VCaP (cell line): ENCODE measurements at regions not wholly inside any gene's neighbourhood (a gene's known extent, or its start where the extent isn't known, plus 50 kb on each side); places are given as distances from the start of the nearest gene placed in this dataset.

ENCODE experiments used
- H3K27ac ChIP-seq: fragments of 450-650 bp; 2 replicates; pipeline ENCODE4 v1.5.1; 2017
- TF ChIP-seq, protein P1 (sequence below): fragments of 450-650 bp; conservative IDR thresholded peaks from 2 replicates; pipeline ENCODE4 v1.5.1; 2017; ENCODE audit warnings: mild to moderate bottlenecking, moderate library complexity

DNA sequence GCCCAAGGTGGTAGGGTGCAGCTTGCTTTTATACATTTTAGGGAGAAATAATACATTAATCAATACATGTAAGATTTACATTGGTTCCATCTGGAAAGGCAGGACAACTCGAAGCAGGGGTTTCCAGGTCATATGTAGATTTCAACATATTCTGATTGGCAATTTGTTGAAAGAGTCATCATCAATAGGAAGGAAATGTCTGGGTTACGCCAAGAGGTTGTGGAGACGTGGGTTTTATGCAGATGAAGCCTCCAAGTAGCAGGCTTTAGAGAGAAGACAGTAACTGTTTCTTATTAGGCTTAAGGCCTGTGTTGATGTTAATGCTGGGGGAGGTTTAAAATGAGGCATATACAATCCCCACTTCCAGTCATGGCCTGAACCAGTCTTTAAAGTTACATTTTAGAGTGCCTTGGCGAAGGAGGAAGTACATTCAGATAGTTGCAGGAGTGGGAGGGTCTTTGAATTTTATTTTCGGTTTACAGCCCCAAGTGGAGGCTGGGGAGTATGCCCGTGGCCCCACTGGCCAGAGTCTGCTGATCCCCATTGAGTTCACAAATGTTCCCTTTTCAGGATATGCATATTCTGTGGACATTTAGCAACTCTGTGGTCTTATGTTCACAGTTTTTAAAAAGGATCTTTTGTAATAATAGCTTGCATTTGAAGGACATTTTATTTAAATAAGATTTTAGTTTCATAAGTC is 166.0 kb upstream of the GDF10 start:
- TF ChIP-seq, protein P1, sequence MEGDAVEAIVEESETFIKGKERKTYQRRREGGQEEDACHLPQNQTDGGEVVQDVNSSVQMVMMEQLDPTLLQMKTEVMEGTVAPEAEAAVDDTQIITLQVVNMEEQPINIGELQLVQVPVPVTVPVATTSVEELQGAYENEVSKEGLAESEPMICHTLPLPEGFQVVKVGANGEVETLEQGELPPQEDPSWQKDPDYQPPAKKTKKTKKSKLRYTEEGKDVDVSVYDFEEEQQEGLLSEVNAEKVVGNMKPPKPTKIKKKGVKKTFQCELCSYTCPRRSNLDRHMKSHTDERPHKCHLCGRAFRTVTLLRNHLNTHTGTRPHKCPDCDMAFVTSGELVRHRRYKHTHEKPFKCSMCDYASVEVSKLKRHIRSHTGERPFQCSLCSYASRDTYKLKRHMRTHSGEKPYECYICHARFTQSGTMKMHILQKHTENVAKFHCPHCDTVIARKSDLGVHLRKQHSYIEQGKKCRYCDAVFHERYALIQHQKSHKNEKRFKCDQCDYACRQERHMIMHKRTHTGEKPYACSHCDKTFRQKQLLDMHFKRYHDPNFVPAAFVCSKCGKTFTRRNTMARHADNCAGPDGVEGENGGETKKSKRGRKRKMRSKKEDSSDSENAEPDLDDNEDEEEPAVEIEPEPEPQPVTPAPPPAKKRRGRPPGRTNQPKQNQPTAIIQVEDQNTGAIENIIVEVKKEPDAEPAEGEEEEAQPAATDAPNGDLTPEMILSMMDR, result no peak

DNA sequence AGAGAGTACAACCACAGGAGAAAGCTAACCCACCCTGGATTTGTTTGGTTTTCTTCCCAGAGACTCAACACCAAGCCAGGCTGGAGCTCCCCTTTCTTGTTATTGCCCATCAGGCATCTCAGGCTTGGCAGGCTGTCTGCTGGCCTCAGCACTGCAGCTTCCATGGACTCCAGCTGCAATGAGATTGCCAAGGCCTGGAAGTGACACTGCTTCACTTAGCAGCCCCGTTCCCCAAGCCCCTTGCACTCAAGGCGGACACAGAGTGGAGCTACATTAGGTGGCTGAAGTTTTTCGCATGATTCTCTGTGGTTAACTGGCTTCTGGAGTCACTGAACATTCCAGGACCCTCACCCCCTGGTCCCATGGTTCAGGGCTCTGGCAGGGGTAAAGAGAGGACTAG is 163.1 kb upstream of the GDF10 start:
- H3K27ac ChIP-seq, result no peak overlapping the region
- TF ChIP-seq, protein P1, result no peak

More for the DNA sequence above, 166.0 kb upstream of the GDF10 start:
- no peak overlapping the region for H3K27ac ChIP-seq

DNA sequence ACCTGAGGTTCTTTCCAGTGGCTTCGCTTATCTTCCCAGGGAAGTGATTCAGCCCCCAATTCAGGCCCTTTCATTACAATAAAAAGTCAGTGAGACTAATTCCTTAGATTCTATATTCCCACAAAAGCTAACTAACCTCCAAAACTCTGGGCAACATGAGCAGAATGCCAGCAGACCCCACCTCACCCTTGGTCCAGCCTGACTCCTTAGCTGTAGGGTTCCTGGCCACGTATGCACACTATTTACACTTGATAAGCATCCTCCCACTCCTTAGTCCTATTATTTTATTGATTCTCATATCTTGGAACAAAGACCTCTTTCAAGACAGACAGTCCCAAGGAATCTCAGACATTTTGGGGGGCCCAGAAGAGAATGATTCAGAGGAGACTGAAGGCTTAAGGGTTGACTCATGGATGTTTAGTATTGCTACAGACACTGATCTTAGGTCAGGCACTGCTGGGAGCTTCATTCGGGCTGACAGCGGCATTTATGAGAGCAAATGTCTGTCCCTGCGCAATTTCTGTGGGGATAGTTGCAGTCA is 162.6 kb upstream of the GDF10 start:
- TF ChIP-seq, protein P1, result no peak
- no peak overlapping the region for H3K27ac ChIP-seq

DNA sequence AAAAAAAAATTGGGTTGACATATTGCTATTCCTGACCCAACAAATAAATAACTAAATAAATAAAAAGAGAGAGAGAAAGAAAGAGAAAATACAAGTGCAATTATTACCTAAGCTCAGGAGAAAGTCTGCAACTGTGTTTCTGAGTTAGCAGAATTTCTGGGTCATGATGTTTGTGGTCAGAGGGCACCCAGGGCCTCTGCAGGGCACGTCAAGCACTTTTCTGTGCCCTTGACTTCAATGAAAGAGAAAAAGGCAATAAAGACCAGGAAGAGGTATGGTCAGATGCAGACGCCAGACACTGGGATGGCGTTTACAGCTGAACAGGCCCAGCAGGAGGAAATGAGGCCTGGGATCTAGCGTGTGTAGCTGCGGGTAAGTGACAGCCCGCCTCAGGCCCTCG is 160.9 kb upstream of the GDF10 start:
- H3K27ac ChIP-seq, result no peak overlapping the region
- TF ChIP-seq, protein P1, result no peak

DNA sequence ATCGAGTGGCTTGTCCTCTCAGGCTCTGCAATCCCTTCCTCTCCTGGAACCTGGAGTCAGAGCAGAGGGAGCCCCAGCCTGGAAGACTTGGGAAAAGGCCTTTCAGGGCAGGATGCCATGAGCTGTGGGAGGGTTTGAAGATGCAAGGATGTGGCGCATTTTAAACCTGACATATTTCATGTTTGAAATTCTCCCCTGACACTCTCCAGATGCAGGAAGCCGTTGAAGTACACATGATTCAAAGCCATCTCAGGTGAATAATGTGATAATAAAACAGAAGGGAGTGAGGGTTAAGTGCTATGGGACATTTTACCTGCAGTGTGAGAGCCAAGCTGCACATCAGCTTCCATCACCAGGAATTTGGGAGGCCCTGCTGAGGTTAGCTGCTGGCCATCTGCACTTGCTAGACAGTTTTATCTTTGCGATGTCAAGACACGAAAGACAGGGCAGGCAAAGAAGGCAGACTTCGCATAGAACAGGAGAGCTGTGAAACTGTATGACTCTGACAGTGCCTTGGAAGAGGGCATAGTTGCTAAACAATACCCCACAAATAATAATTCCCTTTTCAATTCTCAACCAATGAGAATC is 159.1 kb upstream of the GDF10 start:
- TF ChIP-seq, protein P1, result no peak
- H3K27ac ChIP-seq, result no peak overlapping the region

DNA sequence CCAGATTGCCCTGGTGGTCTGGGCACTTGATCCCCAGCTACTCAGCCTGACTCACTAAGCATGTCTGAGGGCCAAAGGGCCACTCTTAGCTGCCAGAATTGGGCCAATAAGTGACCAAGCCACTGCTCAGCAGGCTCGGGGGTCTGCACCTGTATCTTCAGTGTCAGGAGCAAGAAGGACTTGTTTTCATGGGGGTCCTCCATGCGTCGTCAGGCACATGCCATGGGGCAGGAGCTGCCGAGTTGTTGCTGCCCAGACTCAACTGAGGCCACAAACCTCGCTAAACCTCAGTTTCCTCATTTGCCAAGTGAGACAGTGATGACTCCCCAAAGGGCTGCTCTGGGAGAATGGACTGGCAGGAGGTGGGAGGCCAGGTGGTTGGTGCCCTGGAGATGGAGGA is 158.6 kb upstream of the GDF10 start:
- H3K27ac ChIP-seq, result no peak overlapping the region
- TF ChIP-seq, protein P1, result no peak

DNA sequence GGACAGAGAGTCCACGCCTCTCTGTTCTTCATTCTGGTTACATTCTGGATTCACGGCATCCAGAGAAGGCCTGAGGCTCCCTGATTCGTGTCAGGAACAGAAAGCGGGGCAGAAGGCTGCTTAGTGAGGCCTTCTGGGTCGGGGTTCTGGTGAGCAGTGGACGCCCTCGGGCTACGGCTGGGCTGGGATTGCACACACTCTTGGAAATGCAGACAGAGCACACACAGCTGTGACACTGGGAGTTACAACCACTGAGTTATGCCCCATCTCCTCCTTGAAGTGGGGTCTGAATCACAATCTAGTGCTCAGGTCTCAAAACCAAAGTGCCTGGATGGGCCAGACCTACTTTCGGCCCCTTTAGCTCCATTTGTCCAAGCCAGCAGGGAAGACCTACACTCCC is 156.9 kb upstream of the GDF10 start:
- TF ChIP-seq, protein P1, result no peak
- no peak overlapping the region for H3K27ac ChIP-seq
